Adrenal gland (tissue), 9 donors: ENCODE measurements at regions not wholly inside any gene's neighbourhood (a gene's known extent, or its start where the extent isn't known, plus 50 kb on each side); places are given as distances from the start of the nearest gene placed in this dataset.

Experiments
- DNase-seq, 7 donors: peaks; one replicate each; pipeline ENCODE4 v3.0.0-alpha.2; 2019 to 2020
- H3K27ac ChIP-seq, 5 donors: fragments of 200-600 bp; sonication (generic) in 4 of 5; 1 replicate in 3 of 5; 2 replicates in 2 of 5; pipeline versions ENCODE4 v1.5.1 to v1.8.0; 2016 to 2020; ENCODE audit warnings: mild to moderate bottlenecking in 1 of 5
- H3K27me3 ChIP-seq: fragments of 200-600 bp; 2 replicates; pipeline ENCODE4 v1.8.0; 2021
- H3K36me3 ChIP-seq, 2 donors: fragments of 200-600 bp; replicated peaks in 1 of 2; 1 replicate in 1 of 2; 2 replicates in 1 of 2; pipeline versions ENCODE4 v1.5.1 to v1.8.0; 2018 to 2022
- H3K4me1 ChIP-seq, 2 donors: fragments of 200-600 bp; replicated peaks in 1 of 2; 1 replicate in 1 of 2; 2 replicates in 1 of 2; pipeline versions ENCODE4 v1.5.1 to v1.8.0; 2018 to 2021
- H3K4me3 ChIP-seq, 4 donors: fragments of 200-600 bp; sonication (generic) in 3 of 4; one replicate each; pipeline ENCODE4 v1.5.1; 2016 to 2018
- H3K9me3 ChIP-seq, 3 donors: fragments of 200-600 bp; sonication (generic) in 1 of 3; replicated peaks in 1 of 3; 1 replicate in 2 of 3; 2 replicates in 1 of 3; pipeline versions ENCODE4 v1.5.1 to v1.8.0; 2016 to 2021
- CTCF ChIP-seq, 6 experiments: fragments of 450-650 bp in 4 of 6; fragments of 200-600 bp in 2 of 6; sonication (generic) in 1 of 6; IDR thresholded peaks; 1 replicate in 5 of 6; 2 replicates in 1 of 6; pipeline versions ENCODE4 v1.5.1 to v1.8.0; 2016 to 2021; ENCODE audit warnings: antibody characterized with exemption in 6 of 6, mild to moderate bottlenecking in 2 of 6, moderate library complexity in 1 of 6
- POLR2A ChIP-seq, 2 donors: fragments of 450-650 bp; IDR thresholded peaks; one replicate each; pipeline ENCODE4 v1.6.1; 2017; ENCODE audit warnings: antibody characterized with exemption in 2 of 2, mild to moderate bottlenecking in 2 of 2, moderate library complexity in 1 of 2
- WGBS, 4 donors: extraction: QIAGEN DNeasy Blood & Tissue Kit in 2 of 4; methylation state at CpG; one replicate each; pipeline versions ENCODE4 v1.1.5 to v1.1.7; 2013 to 2017; 5-methylcytosine and 5-hydroxymethylcytosine counted together
- intact Hi-C, 2 donors: fragments of 100-400 bp; cut with DNase I; formaldehyde crosslinking; loops; one replicate each; pipeline versions ENCODE4 v1.14.1 to v1.15.0; 2022 to 2023
- donor health status: healthy with polysubstance abuse.
- donor health status: Bipolar disorder and iron deficiency.
- donor health status: DM: yes; HTN: yes; CAD: no.
- donor health status: DM: no; HTN: no; CAD: no.
- donor health status: DM: no; HTN: no; CAD: no.

GRCh38 chr10:128817636-128818035 lies 649.4 kb upstream of the MGMT start:
- no peak for DNase-seq
- Histone ChIP-seq H3K9me3 (no peaks in the 10 kb centered on the region), H3K36me3 (no peaks in the 10 kb centered on the region), H3K27ac (no peak overlapping the region), H3K4me3 (no peak overlapping the region), H3K4me1 (no peaks in the 10 kb centered on the region), H3K27me3 (no peaks in the 10 kb centered on the region)
- intact Hi-C loops: no loop called here
- WGBS, 4 donors: 72 to 90% (median 85%) methylated on average over 2 of the region's 2 CpGs
- TF ChIP-seq POLR2A (IDR thresholded peaks at IDR 0.05) (no peak), CTCF (IDR thresholded peaks at IDR 0.05) (no peak)

DNA sequence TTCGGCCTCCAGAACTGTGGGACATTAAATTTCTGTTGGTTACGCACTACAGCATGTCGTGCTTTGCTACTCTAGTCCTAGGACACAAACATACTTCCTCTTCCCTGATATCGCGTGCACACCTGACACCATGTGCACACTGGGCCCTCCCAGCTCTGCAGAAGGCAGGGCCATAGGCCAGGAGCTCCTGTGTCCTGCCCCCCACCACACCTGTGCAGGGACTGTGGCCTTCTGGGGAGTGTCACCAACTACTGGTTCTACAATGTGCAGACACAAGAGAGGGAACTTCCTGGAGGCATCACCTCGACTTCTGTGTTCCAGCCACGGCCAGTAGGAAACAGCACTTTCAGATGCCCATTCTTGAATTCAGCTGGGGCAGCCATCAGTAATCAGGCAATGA lies 646.4 kb upstream of the MGMT start:
- H3K4me1 ChIP-seq: no peaks in the 10 kb centered on the region
- DNase-seq: no peak
- H3K27ac ChIP-seq: no peak overlapping the region
- no peak overlapping the region for H3K4me3 ChIP-seq
- 46 to 68% (median 65%) methylated on average over 6 to 7 of the region's 7 CpGs for whole genome bisulfite sequencing, 4 donors
- no peak for TF ChIP-seq POLR2A (IDR thresholded peaks at IDR 0.05)
- H3K36me3 ChIP-seq: no peaks in the 10 kb centered on the region
- H3K9me3 ChIP-seq: no peaks in the 10 kb centered on the region
- no peaks in the 10 kb centered on the region for H3K27me3 ChIP-seq
- intact Hi-C loops: no loop called here

DNA sequence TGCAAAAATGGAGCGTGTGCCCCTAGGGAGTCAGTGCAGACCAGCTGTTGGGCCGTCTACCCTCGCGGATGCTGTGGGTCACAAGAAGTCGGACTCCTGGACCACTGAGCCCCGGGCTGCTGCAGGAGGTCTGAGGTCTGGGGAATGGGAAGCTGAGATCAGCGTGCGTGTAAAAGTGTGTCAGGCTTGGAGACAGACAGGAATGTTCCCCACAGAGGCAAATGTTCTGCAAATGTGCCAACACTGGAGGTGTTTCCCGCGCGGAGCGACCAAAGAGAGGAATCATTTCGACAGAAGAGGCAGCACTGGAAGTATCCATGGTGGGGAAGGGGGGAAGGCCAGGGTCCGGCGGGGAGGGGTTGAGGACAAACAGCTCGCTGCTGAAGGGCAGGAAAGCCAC lies 643.8 kb upstream of the MGMT start:
- no peaks in the 10 kb centered on the region for H3K9me3 ChIP-seq
- H3K4me3 ChIP-seq: no peak overlapping the region
- H3K36me3 ChIP-seq: no peaks in the 10 kb centered on the region
- DNase-seq: no peak
- no peaks in the 10 kb centered on the region for H3K27me3 ChIP-seq
- H3K27ac ChIP-seq: no peak overlapping the region
- intact Hi-C loops: no loop called here
- TF ChIP-seq CTCF (IDR thresholded peaks at IDR 0.05) (no peak), POLR2A (IDR thresholded peaks at IDR 0.05) (no peak)
- no peaks in the 10 kb centered on the region for H3K4me1 ChIP-seq
- WGBS, 4 donors: 83 to 91% (median 88%) methylated on average over 16 of the region's 16 CpGs

- Histone ChIP-seq H3K27me3 (no peaks in the 10 kb centered on the region), H3K27ac (no peak overlapping the region), H3K4me3 (no peak overlapping the region), H3K36me3 (no peaks in the 10 kb centered on the region), H3K4me1 (no peaks in the 10 kb centered on the region), H3K9me3 (no peaks in the 10 kb centered on the region)
- intact Hi-C loops: no loop called here
- TF ChIP-seq POLR2A (IDR thresholded peaks at IDR 0.05) (no peak), CTCF (IDR thresholded peaks at IDR 0.05) (no peak)
- peak in 1 of 7 donors; percentile 5 for DNase-seq
- WGBS, 4 donors: 65 to 74% (median 71%) methylated on average over 6 of the region's 6 CpGs
These were observed 641.4 kb upstream of the MGMT start for GRCh38 chr10:128825626-128826025.

GRCh38 chr10:128833671-128834070 lies 633.4 kb upstream of the MGMT start:
- DNase-seq: no peak
- intact Hi-C loops: no loop called here
- 67 to 74% (median 73%) methylated on average over 5 of the region's 5 CpGs for WGBS, 4 donors
- no peak overlapping the region for H3K4me3 ChIP-seq
- TF ChIP-seq CTCF (IDR thresholded peaks at IDR 0.05) (no peak), POLR2A (IDR thresholded peaks at IDR 0.05) (no peak)
- no peak overlapping the region for H3K27ac ChIP-seq
- no peaks in the 10 kb centered on the region for H3K4me1 ChIP-seq
- H3K27me3 ChIP-seq: no peaks in the 10 kb centered on the region
- no peaks in the 10 kb centered on the region for H3K36me3 ChIP-seq
- H3K9me3 ChIP-seq: no peaks in the 10 kb centered on the region
